SH-SY5Y (cell line): ENCODE measurements at regions not wholly inside any gene's neighbourhood (a gene's known extent, or its start where the extent isn't known, plus 50 kb on each side); places are given as distances from the start of the nearest gene placed in this dataset.

Source experiments
- GATA2 ChIP-seq: IDR thresholded peaks from 2 replicates; pipeline ENCODE4 v1.6.1; 2011; ENCODE audit warnings: mild to moderate bottlenecking, low read depth, low read length
- GATA3 ChIP-seq: IDR thresholded peaks from 2 replicates; pipeline ENCODE4 v1.6.1; 2011; ENCODE audit warnings: low read depth, mild to moderate bottlenecking, low read length, moderate library complexity

DNA sequence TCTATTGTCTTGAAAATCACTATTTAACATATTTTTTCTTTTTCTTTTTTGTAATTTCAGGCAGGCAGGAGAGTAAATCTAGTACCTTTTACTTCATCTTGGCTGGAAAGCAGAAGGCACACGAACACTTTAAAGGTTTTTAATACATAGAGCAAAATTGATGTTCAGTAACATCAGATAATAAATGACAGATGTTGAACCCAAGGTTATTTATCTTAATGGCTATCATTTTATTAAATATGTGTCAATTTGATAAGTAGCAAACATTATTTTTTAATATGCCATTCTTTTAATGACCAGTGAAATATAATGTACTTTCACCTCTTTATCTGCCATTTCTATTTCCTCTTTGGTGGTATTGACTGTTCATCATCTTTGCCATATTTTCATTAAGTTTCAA is 381.2 kb downstream of the ARHGEF28 start:
- TF ChIP-seq GATA2 (no peak), GATA3 (no peak)

DNA sequence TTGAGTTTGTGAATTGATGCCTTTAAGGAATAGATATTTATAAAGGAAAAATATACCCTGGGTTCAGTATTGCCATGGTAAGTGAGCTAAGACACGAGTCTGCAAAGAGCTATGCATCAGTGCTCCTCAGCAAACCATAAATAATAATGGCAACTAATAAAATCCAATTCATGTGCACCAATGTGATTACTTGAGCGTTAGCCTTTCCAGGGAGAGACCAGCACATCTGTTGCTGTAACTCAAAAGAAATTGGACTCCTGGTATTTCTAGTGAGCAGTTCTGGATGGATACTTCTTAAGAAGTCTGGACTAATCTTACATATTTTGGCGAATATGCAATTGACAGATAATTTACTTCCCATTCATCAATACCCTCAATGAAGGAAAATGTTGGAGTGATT is 373.3 kb downstream of the ARHGEF28 start:
- TF ChIP-seq GATA3 (no peak), GATA2 (no peak)

- no peak for TF ChIP-seq GATA2
- TF ChIP-seq GATA3, result no peak
Observed at GRCh38 chr5:73998489-73998888, 372.5 kb downstream of the ARHGEF28 start.

DNA sequence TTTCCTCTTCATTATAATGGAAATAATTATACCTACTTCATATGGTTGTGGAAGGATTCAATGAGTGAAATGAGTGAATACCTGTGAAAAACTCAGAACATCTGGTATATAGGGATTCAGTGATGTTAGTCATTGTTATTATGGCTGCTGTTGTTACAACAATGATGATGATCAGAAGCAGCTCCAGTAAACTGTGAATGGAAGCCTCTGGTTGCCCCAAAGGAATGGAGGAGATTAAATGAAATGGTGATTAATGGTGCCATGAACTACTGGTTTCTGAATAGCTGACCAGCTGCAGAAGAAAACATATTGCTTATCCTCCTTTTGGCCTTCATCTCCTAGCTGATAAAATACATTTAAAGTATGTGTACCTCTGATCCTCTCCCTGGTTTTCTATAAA is 372.0 kb downstream of the ARHGEF28 start:
- TF ChIP-seq GATA2, result no peak
- no peak for TF ChIP-seq GATA3

GRCh38 chr5:73996151-73996755 is 370.3 kb downstream of the ARHGEF28 start:
- no peak for TF ChIP-seq GATA2

GRCh38 chr5:73994963-73995362 is 369.0 kb downstream of the ARHGEF28 start:
- TF ChIP-seq GATA3, result no peak
